ENCODE measurements at regions not wholly inside any gene's neighbourhood (a gene's known extent, or its start where the extent isn't known, plus 50 kb on each side); places are given as distances from the start of the nearest gene placed in this dataset.

DNA sequence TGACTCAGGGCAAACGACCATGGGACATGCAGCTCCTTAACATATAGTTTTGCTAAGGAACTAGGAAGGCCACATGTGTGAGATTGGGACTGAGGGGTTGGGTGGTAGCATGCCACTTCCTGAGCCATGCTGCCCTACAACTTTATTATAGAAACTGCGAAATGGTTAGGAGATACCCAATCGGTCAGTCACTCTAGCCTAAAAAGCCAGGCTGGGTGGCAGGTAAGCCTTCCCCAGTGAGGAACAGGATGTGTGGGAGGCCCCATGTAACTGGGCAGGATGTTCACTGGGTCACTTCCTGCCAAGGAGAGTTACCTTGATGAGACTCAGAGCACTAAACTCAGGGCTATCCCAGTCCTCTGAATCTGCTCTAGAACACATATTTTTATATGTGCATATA, 123.5 kb downstream of the MAP3K7 start:
- Histone ChIP-seq H3K4me3 (ENCODE audit: low read depth, low read length) (no peak overlapping the region), H3K36me3 (ENCODE audit: control insufficient read depth, insufficient read depth, low read length) (no peaks in the 10 kb centered on the region), H3K27me3 (ENCODE audit: control insufficient read depth, insufficient read depth, low read length) (no peaks in the 10 kb centered on the region)
- DNase-seq (ENCODE audit: low read depth), result no peak
- TF ChIP-seq, protein P1, sequence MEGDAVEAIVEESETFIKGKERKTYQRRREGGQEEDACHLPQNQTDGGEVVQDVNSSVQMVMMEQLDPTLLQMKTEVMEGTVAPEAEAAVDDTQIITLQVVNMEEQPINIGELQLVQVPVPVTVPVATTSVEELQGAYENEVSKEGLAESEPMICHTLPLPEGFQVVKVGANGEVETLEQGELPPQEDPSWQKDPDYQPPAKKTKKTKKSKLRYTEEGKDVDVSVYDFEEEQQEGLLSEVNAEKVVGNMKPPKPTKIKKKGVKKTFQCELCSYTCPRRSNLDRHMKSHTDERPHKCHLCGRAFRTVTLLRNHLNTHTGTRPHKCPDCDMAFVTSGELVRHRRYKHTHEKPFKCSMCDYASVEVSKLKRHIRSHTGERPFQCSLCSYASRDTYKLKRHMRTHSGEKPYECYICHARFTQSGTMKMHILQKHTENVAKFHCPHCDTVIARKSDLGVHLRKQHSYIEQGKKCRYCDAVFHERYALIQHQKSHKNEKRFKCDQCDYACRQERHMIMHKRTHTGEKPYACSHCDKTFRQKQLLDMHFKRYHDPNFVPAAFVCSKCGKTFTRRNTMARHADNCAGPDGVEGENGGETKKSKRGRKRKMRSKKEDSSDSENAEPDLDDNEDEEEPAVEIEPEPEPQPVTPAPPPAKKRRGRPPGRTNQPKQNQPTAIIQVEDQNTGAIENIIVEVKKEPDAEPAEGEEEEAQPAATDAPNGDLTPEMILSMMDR (IDR thresholded peaks at IDR 0.05; ENCODE audit: insufficient read depth, low read length, poor library complexity, severe bottlenecking), result no peak

DNA sequence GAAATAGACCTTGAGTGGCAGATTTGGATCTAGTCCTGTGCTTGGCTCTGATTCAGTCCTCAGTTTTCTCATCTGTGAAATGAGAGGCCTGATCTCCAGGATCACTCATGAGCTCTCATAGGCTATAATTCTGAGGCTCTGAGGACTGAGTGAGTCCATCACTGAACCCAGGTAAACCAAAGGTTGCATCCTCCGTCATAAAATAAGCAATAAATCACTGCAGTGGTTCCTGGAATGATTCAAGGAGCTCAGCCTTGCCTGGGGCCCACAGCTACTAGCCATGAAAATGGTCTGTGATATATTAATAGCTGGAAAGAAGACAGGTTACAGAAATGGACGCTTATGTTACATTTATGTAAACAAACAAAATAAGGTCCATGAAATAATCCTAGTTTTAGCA, 124.8 kb downstream of the MAP3K7 start:
- H3K27me3 ChIP-seq (ENCODE audit: control insufficient read depth, insufficient read depth, low read length), result no peaks in the 10 kb centered on the region
- DNase-seq (ENCODE audit: low read depth), result no peak
- no peak overlapping the region for H3K4me3 ChIP-seq (ENCODE audit: low read depth, low read length)
- no peaks in the 10 kb centered on the region for H3K36me3 ChIP-seq (ENCODE audit: control insufficient read depth, insufficient read depth, low read length)
- TF ChIP-seq, protein P1 (IDR thresholded peaks at IDR 0.05; ENCODE audit: insufficient read depth, low read length, poor library complexity, severe bottlenecking), result no peak

DNA sequence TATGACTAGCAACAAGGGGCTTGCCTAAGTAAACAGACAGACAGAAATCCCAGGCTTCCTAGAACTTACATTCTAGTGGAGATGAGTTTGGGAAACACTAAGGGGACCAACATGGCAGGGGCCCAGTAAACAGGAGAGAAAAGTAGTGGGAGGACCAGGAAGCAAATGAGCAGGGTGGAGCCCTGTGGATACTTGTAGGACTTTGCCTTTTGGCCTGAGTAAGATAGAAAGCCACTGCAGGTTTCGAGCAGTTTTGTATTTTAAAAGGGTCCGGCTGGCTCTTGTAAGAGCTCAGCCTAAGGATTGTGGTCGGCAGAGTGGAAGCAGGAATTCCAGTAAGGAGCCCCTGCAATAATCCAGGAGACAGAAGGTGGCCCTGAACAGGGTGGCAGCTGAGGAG, 125.5 kb downstream of the MAP3K7 start:
- Histone ChIP-seq H3K36me3 (ENCODE audit: control insufficient read depth, insufficient read depth, low read length) (no peaks in the 10 kb centered on the region), H3K4me3 (ENCODE audit: low read depth, low read length) (no peak overlapping the region), H3K27me3 (ENCODE audit: control insufficient read depth, insufficient read depth, low read length) (no peaks in the 10 kb centered on the region)
- TF ChIP-seq, protein P1 (IDR thresholded peaks at IDR 0.05; ENCODE audit: insufficient read depth, low read length, poor library complexity, severe bottlenecking), result no peak
- no peak for DNase-seq (ENCODE audit: low read depth)

DNA sequence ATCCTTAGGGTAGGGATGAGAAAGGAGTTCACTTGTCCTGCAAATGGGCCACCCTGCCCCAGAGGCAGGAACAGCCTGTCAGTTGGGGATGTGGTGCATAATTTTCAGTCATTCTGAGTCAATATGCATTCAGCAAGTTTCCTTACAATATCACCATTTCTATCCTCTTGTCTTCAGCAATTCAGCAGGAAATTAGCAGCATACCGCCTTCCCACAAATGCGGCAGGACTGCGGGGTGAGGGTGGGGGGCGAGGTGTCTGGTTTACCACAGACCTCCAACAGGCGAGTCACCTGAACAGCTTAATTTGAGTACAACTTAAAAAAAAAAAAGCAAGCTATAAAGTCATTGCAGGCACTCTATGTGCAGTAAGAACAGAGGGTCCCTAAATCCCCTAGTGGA, 126.8 kb downstream of the MAP3K7 start:
- no peaks in the 10 kb centered on the region for H3K27me3 ChIP-seq (ENCODE audit: control insufficient read depth, insufficient read depth, low read length)
- no peaks in the 10 kb centered on the region for H3K36me3 ChIP-seq (ENCODE audit: control insufficient read depth, insufficient read depth, low read length)
- TF ChIP-seq, protein P1 (IDR thresholded peaks at IDR 0.05; ENCODE audit: insufficient read depth, low read length, poor library complexity, severe bottlenecking), result no peak
- H3K4me3 ChIP-seq (ENCODE audit: low read depth, low read length), result no peak overlapping the region
- DNase-seq (ENCODE audit: low read depth), result no peak

DNA sequence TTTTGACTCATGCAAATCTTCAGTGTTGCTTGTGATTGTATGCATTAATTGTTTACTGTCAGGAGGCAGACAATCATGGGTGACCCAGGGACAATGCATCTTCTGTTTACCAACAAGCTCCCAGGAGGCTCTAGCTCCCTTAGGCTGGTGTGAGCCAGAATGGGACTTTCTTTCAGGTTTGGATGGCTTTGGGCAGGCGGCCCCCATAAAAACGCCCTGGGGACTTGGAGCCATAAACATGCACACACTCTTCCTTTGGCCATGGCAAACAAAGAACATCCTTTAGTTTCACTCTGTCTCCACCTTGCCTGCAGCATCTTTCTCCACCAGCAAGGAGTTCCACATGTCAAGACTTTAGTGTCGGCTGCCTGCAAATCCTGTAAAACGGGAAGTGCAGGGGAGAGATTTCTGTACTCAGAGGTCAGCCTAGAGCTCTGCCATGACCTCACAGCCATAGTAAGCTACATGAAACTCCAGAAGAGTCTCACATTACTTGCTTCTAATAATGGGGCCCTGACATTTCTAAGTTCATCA, 127.6 kb downstream of the MAP3K7 start:
- TF ChIP-seq, protein P1 (IDR thresholded peaks at IDR 0.05; ENCODE audit: insufficient read depth, low read length, poor library complexity, severe bottlenecking), result no peak
- no peaks in the 10 kb centered on the region for H3K36me3 ChIP-seq (ENCODE audit: control insufficient read depth, insufficient read depth, low read length)
- no peaks in the 10 kb centered on the region for H3K27me3 ChIP-seq (ENCODE audit: control insufficient read depth, insufficient read depth, low read length)
- DNase-seq (ENCODE audit: low read depth), result no peak
- H3K4me3 ChIP-seq (ENCODE audit: low read depth, low read length), result no peak overlapping the region

Data from kidney epithelial cell (primary cell).